ENCODE measurements at regions not wholly inside any gene's neighbourhood (a gene's known extent, or its start where the extent isn't known, plus 50 kb on each side); places are given as distances from the start of the nearest gene placed in this dataset.

DNA sequence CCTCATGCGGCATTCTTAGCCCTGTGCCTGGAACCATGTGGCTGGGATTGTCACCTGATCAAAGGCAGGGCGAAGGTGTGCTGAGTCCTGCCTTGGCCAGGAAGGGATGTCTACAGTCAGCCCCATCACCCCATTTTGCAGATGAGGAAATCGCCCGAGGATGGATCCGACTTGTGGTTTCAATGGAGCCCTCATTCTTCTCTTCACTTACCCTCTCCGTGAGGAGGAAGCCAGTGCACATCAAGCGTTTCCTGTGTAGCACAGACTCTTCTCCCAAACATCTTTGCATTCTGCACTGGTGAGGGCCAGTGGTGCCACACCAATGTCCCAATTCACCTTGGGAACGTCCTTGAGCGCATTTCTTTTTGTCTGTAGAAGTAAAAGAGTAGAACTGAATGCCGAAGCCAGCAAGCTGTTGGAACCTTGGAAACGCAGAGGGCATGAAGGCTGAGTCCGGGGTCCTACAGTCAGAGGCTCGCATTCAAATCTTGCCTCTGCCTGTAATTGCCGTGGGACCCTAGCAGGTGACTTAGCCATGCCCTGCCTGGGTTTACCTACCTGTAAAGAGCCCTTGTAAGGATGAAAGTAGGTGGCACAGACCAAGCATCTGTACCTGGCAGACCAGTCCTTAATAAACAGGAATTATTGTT lies 85.4 kb downstream of the IRF8 start:
- Histone ChIP-seq H3K27me3 (ENCODE audit: insufficient read depth, low read length) (peaks cover 63% of the 10 kb centered on the region), H3K9me3 (ENCODE audit: control insufficient read depth in 1 of 2, insufficient read depth in 1 of 2, low read depth in 1 of 2, low read length in 2 of 2) (no peaks in the 10 kb centered on the region), H3K27ac (ENCODE audit: low read depth, low read length) (no peak overlapping the region), H2AFZ (ENCODE audit: low read depth, low read length, poor library complexity, severe bottlenecking) (no peak overlapping the region), H3K36me3 (ENCODE audit: control insufficient read depth in 1 of 2, insufficient read depth in 2 of 2, low read length in 2 of 2) (no peaks in the 10 kb centered on the region), H3K79me2 (ENCODE audit: insufficient read depth, low read length) (no peaks in the 10 kb centered on the region), H3K4me1 (ENCODE audit: control insufficient read depth in 1 of 2, insufficient read depth in 2 of 2, low read length in 2 of 2) (no peaks in the 10 kb centered on the region), H3K9me2 (ENCODE audit: insufficient read depth) (no peaks in the 10 kb centered on the region), H3K4me2 (ENCODE audit: low read length) (no peak overlapping the region), H3K4me3 (replicated peaks in 1 of 2; ENCODE audit: low read depth in 1 of 2, low read length in 2 of 2) (no peak overlapping the region), H4K20me1 (ENCODE audit: insufficient read depth) (no peaks in the 10 kb centered on the region), H3K9ac (ENCODE audit: low read length) (no peak overlapping the region)
- no TSS peak for BruUV-seq (replicated peaks)
- ChIA-PET CTCF (interaction anchor here (9.1 kb wide), 1 partner anchor 164 kb away, joined by 232 read pairs; no protein-coding TSS in a partner anchor), RAD21 (ENCODE audit: low non-redundant PET in 1 of 2, low total read pairs in 2 of 2, uncharacterized antibody in 2 of 2, unreplicated experiment in 2 of 2) (no interaction called here), POLR2A (no interaction called here)
- DNase-seq (ENCODE audit: low read depth, low spot score) = no peak
- intact Hi-C loops (cut with micrococcal nuclease) = no loop called here
- no peak for ATAC-seq
- no peak for TF ChIP-seq POLR2A (IDR thresholded peaks at IDR 0.05; ENCODE audit: borderline replicate concordance, extremely low read depth, insufficient read depth, insufficient read length)
- TF ChIP-seq ZFX (IDR thresholded peaks at IDR 0.05) = no peak
- no peak for TF ChIP-seq MAX (IDR thresholded peaks at IDR 0.05)
- no peak for TF ChIP-seq RAD21 (IDR thresholded peaks at IDR 0.05; ENCODE audit: low read depth)
- TF ChIP-seq SP1 (IDR thresholded peaks at IDR 0.05; ENCODE audit: low read depth) = no peak

GRCh38 chr16:85984947-85985451 lies 86.0 kb downstream of the IRF8 start:
- no peak overlapping the region for H3K4me3 ChIP-seq (replicated peaks in 1 of 2; ENCODE audit: low read depth in 1 of 2, low read length in 2 of 2)
- H3K9me2 ChIP-seq (ENCODE audit: insufficient read depth) = no peaks in the 10 kb centered on the region
- H3K4me1 ChIP-seq (ENCODE audit: control insufficient read depth in 1 of 2, insufficient read depth in 2 of 2, low read length in 2 of 2) = no peaks in the 10 kb centered on the region
- intact Hi-C loops (cut with micrococcal nuclease) = no loop called here
- no peak overlapping the region for H3K9ac ChIP-seq (ENCODE audit: low read length)
- no peaks in the 10 kb centered on the region for H3K79me2 ChIP-seq (ENCODE audit: insufficient read depth, low read length)
- RAD21 ChIA-PET (ENCODE audit: low non-redundant PET in 1 of 2, low total read pairs in 2 of 2, uncharacterized antibody in 2 of 2, unreplicated experiment in 2 of 2) = no interaction called here
- H3K9me3 ChIP-seq (ENCODE audit: control insufficient read depth in 1 of 2, insufficient read depth in 1 of 2, low read depth in 1 of 2, low read length in 2 of 2) = no peaks in the 10 kb centered on the region
- H3K27me3 ChIP-seq (ENCODE audit: insufficient read depth, low read length) = peaks cover 69% of the 10 kb centered on the region
- H3K36me3 ChIP-seq (ENCODE audit: control insufficient read depth in 1 of 2, insufficient read depth in 2 of 2, low read length in 2 of 2) = no peaks in the 10 kb centered on the region
- ATAC-seq (no peak), DNase-seq (ENCODE audit: low read depth, low spot score) (no peak)
- H3K27ac ChIP-seq (ENCODE audit: low read depth, low read length) = no peak overlapping the region
- no peak overlapping the region for H2AFZ ChIP-seq (ENCODE audit: low read depth, low read length, poor library complexity, severe bottlenecking)
- no peak overlapping the region for H3K4me2 ChIP-seq (ENCODE audit: low read length)
- no TSS peak for BruUV-seq (replicated peaks)
- POLR2A ChIA-PET = no interaction called here
- CTCF ChIA-PET = interaction anchor here (9.1 kb wide), 1 partner anchor 165 kb away, joined by 232 read pairs; no protein-coding TSS in a partner anchor
- no peaks in the 10 kb centered on the region for H4K20me1 ChIP-seq (ENCODE audit: insufficient read depth)
- TF ChIP-seq CBX3 (IDR thresholded peaks at IDR 0.05; ENCODE audit: low read depth) = no peak
- no peak for TF ChIP-seq RAD21 (IDR thresholded peaks at IDR 0.05; ENCODE audit: low read depth)
- TF ChIP-seq POLR2AphosphoS5 (IDR thresholded peaks at IDR 0.05; ENCODE audit: low read depth, low read length) = no peak
- TF ChIP-seq MAX (IDR thresholded peaks at IDR 0.05) = no peak
- TF ChIP-seq POLR2A (IDR thresholded peaks at IDR 0.05; ENCODE audit: borderline replicate concordance, extremely low read depth, insufficient read depth, insufficient read length) = no peak
- TF ChIP-seq SP1 (IDR thresholded peaks at IDR 0.05; ENCODE audit: low read depth) = no peak
- no peak for TF ChIP-seq ZFX (IDR thresholded peaks at IDR 0.05)
- TF ChIP-seq, protein P1, sequence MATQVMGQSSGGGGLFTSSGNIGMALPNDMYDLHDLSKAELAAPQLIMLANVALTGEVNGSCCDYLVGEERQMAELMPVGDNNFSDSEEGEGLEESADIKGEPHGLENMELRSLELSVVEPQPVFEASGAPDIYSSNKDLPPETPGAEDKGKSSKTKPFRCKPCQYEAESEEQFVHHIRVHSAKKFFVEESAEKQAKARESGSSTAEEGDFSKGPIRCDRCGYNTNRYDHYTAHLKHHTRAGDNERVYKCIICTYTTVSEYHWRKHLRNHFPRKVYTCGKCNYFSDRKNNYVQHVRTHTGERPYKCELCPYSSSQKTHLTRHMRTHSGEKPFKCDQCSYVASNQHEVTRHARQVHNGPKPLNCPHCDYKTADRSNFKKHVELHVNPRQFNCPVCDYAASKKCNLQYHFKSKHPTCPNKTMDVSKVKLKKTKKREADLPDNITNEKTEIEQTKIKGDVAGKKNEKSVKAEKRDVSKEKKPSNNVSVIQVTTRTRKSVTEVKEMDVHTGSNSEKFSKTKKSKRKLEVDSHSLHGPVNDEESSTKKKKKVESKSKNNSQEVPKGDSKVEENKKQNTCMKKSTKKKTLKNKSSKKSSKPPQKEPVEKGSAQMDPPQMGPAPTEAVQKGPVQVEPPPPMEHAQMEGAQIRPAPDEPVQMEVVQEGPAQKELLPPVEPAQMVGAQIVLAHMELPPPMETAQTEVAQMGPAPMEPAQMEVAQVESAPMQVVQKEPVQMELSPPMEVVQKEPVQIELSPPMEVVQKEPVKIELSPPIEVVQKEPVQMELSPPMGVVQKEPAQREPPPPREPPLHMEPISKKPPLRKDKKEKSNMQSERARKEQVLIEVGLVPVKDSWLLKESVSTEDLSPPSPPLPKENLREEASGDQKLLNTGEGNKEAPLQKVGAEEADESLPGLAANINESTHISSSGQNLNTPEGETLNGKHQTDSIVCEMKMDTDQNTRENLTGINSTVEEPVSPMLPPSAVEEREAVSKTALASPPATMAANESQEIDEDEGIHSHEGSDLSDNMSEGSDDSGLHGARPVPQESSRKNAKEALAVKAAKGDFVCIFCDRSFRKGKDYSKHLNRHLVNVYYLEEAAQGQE (IDR thresholded peaks at IDR 0.05; ENCODE audit: low read depth) = no peak
- TF ChIP-seq EZH2phosphoT487 (IDR thresholded peaks at IDR 0.05; ENCODE audit: borderline replicate concordance) = no peak
- TF ChIP-seq, protein P2, sequence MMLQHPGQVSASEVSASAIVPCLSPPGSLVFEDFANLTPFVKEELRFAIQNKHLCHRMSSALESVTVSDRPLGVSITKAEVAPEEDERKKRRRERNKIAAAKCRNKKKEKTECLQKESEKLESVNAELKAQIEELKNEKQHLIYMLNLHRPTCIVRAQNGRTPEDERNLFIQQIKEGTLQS (IDR thresholded peaks at IDR 0.05) = no peak
- no peak for TF ChIP-seq TCF7L2 (IDR thresholded peaks at IDR 0.05; ENCODE audit: borderline replicate concordance, extremely low read depth, insufficient read depth, insufficient read length)
- TF ChIP-seq ZBTB33 (IDR thresholded peaks at IDR 0.05; ENCODE audit: extremely low read depth, insufficient replicate concordance, low read length) = no peak
